Mucosa of descending colon (tissue), 3 donors: ENCODE measurements at regions not wholly inside any gene's neighbourhood (a gene's known extent, or its start where the extent isn't known, plus 50 kb on each side); places are given as distances from the start of the nearest gene placed in this dataset.

Experiments used
- ATAC-seq: fragments of 200-7000 bp; cut with Tn5 transposase; one replicate; pipeline ENCODE4 v1.9.1; 2020; ENCODE audit warnings: mild to moderate bottlenecking, moderate library complexity
- DNase-seq, 3 donors: peaks; one replicate each; pipeline ENCODE4 v3.0.0-alpha.2; 2020
- H3K36me3 ChIP-seq: fragments of 200-600 bp; one replicate; pipeline ENCODE4 v1.8.0; 2021; ENCODE audit warnings: low read depth, mild to moderate bottlenecking
- H3K4me1 ChIP-seq: fragments of 200-600 bp; one replicate; pipeline ENCODE4 v1.8.0; 2021; ENCODE audit warnings: low read depth, mild to moderate bottlenecking
- H3K4me3 ChIP-seq: fragments of 200-600 bp; one replicate; pipeline ENCODE4 v1.8.0; 2021; ENCODE audit warnings: mild to moderate bottlenecking
- H3K9me3 ChIP-seq: fragments of 200-600 bp; one replicate; pipeline ENCODE4 v1.8.0; 2021; ENCODE audit warnings: mild to moderate bottlenecking
- CTCF ChIP-seq: fragments of 200-600 bp; IDR thresholded peaks from one replicate; pipeline ENCODE4 v1.8.0; 2022; ENCODE audit warnings: antibody characterized with exemption, mild to moderate bottlenecking
- intact Hi-C, 2 donors: fragments of 100-400 bp; cut with DNase I in 1 of 2; cut with micrococcal nuclease in 1 of 2; formaldehyde crosslinking; loops; one replicate each; pipeline versions ENCODE4 v1.11.0 to v1.11.1; 2022; cut with DNase I, micrococcal nuclease
- donor health status: DM: no; HTN: no; CAD: no; lungs with moderate emphysema.
- donor health status: DM: no; HTN: no; CAD: no.
- donor health status: DM: no; HTN: yes; CAD: no.

GRCh38 chr1:55713516-55713915, 498.4 kb upstream of the USP24 start:
- ATAC-seq: no peak
- DNase-seq: no peak
- intact Hi-C loops: no loop called here

GRCh38 chr1:55712148-55712547, 497.0 kb upstream of the USP24 start:
- Histone ChIP-seq H3K36me3 (no peaks in the 10 kb centered on the region), H3K4me1 (no peaks in the 10 kb centered on the region), H3K9me3 (no peaks in the 10 kb centered on the region), H3K4me3 (no peak overlapping the region)
- ATAC-seq: no peak
- TF ChIP-seq CTCF: no peak
- intact Hi-C loops: no loop called here
- DNase-seq: no peak

More at GRCh38 chr1:55713516-55713915, 498.4 kb upstream of the USP24 start:
- TF ChIP-seq CTCF: no peak
- Histone ChIP-seq H3K4me1 (no peaks in the 10 kb centered on the region), H3K4me3 (no peak overlapping the region), H3K9me3 (no peaks in the 10 kb centered on the region), H3K36me3 (no peaks in the 10 kb centered on the region)

- intact Hi-C loops: no loop called here
- ATAC-seq (no peak), DNase-seq (no peak)
- H3K9me3 ChIP-seq: no peaks in the 10 kb centered on the region
- no peaks in the 10 kb centered on the region for H3K4me1 ChIP-seq
- TF ChIP-seq CTCF: no peak
- no peaks in the 10 kb centered on the region for H3K36me3 ChIP-seq
- no peak overlapping the region for H3K4me3 ChIP-seq
Measured at GRCh38 chr1:55708781-55709180, 493.6 kb upstream of the USP24 start.

- no peak for ATAC-seq
Measured at GRCh38 chr1:55707846-55708245, 492.7 kb upstream of the USP24 start.

GRCh38 chr1:55707196-55707595, 492.0 kb upstream of the USP24 start:
- no peaks in the 10 kb centered on the region for H3K36me3 ChIP-seq
- H3K9me3 ChIP-seq: no peaks in the 10 kb centered on the region
- intact Hi-C loops: no loop called here
- no peaks in the 10 kb centered on the region for H3K4me1 ChIP-seq
- DNase-seq: no peak
- TF ChIP-seq CTCF: no peak
- H3K4me3 ChIP-seq: no peak overlapping the region
- ATAC-seq: no peak

More at GRCh38 chr1:55707846-55708245, 492.7 kb upstream of the USP24 start:
- no peak for TF ChIP-seq CTCF
- DNase-seq: no peak
- Histone ChIP-seq H3K4me3 (no peak overlapping the region), H3K4me1 (no peaks in the 10 kb centered on the region), H3K36me3 (no peaks in the 10 kb centered on the region), H3K9me3 (no peaks in the 10 kb centered on the region)
- intact Hi-C loops: no loop called here

DNA sequence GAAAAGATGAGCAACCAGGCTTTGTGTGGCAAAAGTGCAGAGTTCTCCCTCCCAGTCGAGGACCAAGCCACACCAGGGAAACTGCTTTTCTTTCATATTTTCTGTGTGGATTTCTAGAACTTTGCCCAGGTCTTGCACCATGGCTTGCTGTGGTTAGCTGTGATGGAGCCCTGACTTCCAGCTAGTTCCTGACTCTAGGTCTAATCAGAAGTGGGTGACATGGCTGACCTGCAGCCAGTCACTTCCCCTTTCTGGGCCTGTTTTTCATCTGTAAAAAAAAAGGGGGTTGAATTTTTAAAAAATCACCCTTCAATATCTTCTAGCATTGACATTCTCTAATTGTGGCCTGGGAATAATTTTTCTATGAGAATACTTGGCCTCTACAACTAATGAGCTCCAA, 491.2 kb upstream of the USP24 start:
- DNase-seq (no peak), ATAC-seq (no peak)
- TF ChIP-seq CTCF: no peak
- intact Hi-C loops: no loop called here
- Histone ChIP-seq H3K4me3 (no peak overlapping the region), H3K4me1 (no peaks in the 10 kb centered on the region), H3K36me3 (no peaks in the 10 kb centered on the region), H3K9me3 (no peaks in the 10 kb centered on the region)
